Tibial artery (tissue), 4 donors: ENCODE measurements at regions not wholly inside any gene's neighbourhood (a gene's known extent, or its start where the extent isn't known, plus 50 kb on each side); places are given as distances from the start of the nearest gene placed in this dataset.

ENCODE experiments used
- DNase-seq, 2 donors: peaks; one replicate each; pipeline ENCODE4 v3.0.0-alpha.2; 2019
- H3K27ac ChIP-seq, 2 donors: fragments of 200-600 bp; sonication (generic) in 1 of 2; 1 replicate in 1 of 2; 2 replicates in 1 of 2; pipeline ENCODE4 v1.5.1; 2018 to 2019; ENCODE audit warnings: mild to moderate bottlenecking in 1 of 2
- H3K27me3 ChIP-seq, 2 donors: fragments of 200-600 bp; sonication (generic) in 1 of 2; one replicate each; pipeline versions ENCODE4 v1.5.1 to v1.6.0; 2016 to 2019
- H3K36me3 ChIP-seq, 3 donors: fragments of 200-600 bp; sonication (generic) in 2 of 3; one replicate each; pipeline ENCODE4 v1.5.1; 2016 to 2019; ENCODE audit warnings: mild to moderate bottlenecking in 2 of 3
- H3K4me1 ChIP-seq, 4 donors: fragments of 200-600 bp; sonication (generic) in 2 of 4; 1 replicate in 3 of 4; 2 replicates in 1 of 4; pipeline ENCODE4 v1.5.1; 2016 to 2019
- H3K4me3 ChIP-seq, 2 donors: fragments of 200-600 bp; sonication (generic) in 1 of 2; 1 replicate in 1 of 2; 2 replicates in 1 of 2; pipeline ENCODE4 v1.5.1; 2018 to 2019; ENCODE audit warnings: mild to moderate bottlenecking in 2 of 2
- H3K9me3 ChIP-seq, 3 donors: fragments of 200-600 bp; sonication (generic) in 1 of 3; one replicate each; pipeline ENCODE4 v1.5.1; 2016 to 2019
- CTCF ChIP-seq, 2 experiments: fragments of 200-600 bp in 1 of 2; fragments of 450-650 bp in 1 of 2; IDR thresholded peaks; one replicate each; pipeline ENCODE4 v1.5.1; 2017 to 2019; ENCODE audit warnings: antibody characterized with exemption in 2 of 2, mild to moderate bottlenecking in 1 of 2, moderate library complexity in 1 of 2
- intact Hi-C: fragments of 100-400 bp; cut with DNase I; formaldehyde crosslinking; loops from one replicate; pipeline ENCODE4 v1.15.0; 2023; ENCODE audit warnings: low total_unique reads

DNA sequence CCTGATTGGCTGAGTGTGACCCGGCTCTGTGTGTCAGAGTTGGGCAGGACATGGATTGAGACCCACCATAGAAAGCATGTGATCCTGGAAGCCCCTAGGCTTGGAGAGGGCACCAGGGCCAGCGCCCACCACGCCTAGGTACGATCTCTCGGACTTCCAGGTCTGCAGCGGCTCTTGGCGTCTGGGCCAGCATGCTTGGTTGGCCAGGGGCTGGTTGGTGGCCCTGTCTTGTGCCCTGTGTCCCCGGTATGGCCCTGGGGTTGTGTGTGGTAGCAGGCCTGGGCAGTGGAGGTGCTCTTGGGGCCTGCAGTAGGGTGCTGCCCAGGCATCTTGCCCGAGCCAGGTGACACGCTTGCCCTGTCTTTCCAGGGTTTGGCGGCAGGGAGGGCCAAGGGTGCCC lies 210.6 kb downstream of the UBE3A start:
- peaks cover 0 to 34% (median 13%) of the 10 kb centered on the region in 3 donors for H3K9me3 ChIP-seq

DNA sequence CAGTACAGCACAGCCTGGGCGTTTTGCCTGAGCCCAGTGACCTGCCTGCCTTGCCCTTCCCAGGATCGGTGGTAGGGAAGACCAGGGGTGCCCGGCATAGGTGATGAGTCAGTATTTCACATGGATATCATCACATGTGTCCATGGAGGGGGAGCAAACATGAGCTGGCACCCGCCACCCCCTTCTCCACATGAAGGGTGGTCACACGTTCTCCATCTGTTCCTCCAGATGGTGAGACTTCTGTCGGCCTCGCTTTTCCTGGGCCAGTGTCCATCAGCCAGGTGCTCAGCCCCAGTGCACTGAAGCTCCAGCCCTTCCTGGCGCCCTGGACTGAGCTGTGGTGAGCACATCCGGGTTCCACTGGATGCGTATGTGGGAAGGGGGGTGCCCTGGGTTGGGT lies 208.4 kb downstream of the UBE3A start:
- Histone ChIP-seq H3K4me3 (no peak overlapping the region), H3K9me3 (peaks cover 0 to 44% (median 7%) of the 10 kb centered on the region in 3 donors), H3K27me3 (no peaks in the 10 kb centered on the region), H3K27ac (no peak overlapping the region), H3K36me3 (no peaks in the 10 kb centered on the region), H3K4me1 (no peaks in the 10 kb centered on the region)
- no peak for TF ChIP-seq CTCF (IDR thresholded peaks at IDR 0.05)
- DNase-seq: no peak
- intact Hi-C loops: no loop called here

More for the DNA sequence above, 210.6 kb downstream of the UBE3A start:
- H3K27me3 ChIP-seq: no peaks in the 10 kb centered on the region
- no peaks in the 10 kb centered on the region for H3K4me1 ChIP-seq
- DNase-seq: no peak
- no peaks in the 10 kb centered on the region for H3K36me3 ChIP-seq
- H3K27ac ChIP-seq: no peak overlapping the region
- intact Hi-C loops: no loop called here
- no peak overlapping the region for H3K4me3 ChIP-seq
- no peak for TF ChIP-seq CTCF (IDR thresholded peaks at IDR 0.05)

GRCh38 chr15:25233766-25234350 lies 205.0 kb downstream of the UBE3A start:
- Histone ChIP-seq H3K27ac (no peak overlapping the region), H3K27me3 (no peaks in the 10 kb centered on the region), H3K4me1 (no peaks in the 10 kb centered on the region), H3K9me3 (peaks cover 0 to 50% (median 30%) of the 10 kb centered on the region in 3 donors), H3K36me3 (no peaks in the 10 kb centered on the region), H3K4me3 (no peak overlapping the region)
- TF ChIP-seq CTCF (IDR thresholded peaks at IDR 0.05): no peak
- no peak for DNase-seq
- intact Hi-C loops: no loop called here

GRCh38 chr15:25234831-25235230 lies 204.0 kb downstream of the UBE3A start:
- TF ChIP-seq CTCF (IDR thresholded peaks at IDR 0.05): no peak
- Histone ChIP-seq H3K4me3 (no peak overlapping the region), H3K36me3 (no peaks in the 10 kb centered on the region), H3K4me1 (no peaks in the 10 kb centered on the region), H3K9me3 (peaks cover 0 to 50% (median 27%) of the 10 kb centered on the region in 3 donors), H3K27me3 (no peaks in the 10 kb centered on the region), H3K27ac (no peak overlapping the region)
- intact Hi-C loops: no loop called here
- DNase-seq: no peak

DNA sequence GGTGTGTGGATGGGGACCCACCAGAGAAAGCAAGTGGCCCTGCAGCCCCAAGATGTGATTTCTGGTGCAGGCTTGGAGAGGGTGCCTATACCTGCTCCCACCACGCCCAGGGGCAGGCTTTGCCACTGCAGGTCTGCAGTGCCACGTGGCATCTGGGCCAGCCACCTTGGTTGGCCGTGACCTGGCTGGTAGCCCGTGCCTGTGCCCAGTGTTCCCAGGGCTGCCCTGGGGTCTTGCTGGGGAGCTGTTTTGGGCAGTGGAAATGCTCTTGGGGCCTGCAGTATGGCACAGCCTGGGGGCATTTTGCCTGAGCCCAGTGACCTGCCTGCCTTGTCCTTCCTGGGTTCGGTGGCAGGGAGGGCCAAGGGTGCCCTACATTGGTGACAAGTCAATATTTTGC lies 203.4 kb downstream of the UBE3A start:
- Histone ChIP-seq H3K27ac (no peak overlapping the region), H3K9me3 (peaks cover 0 to 49% (median 29%) of the 10 kb centered on the region in 3 donors), H3K27me3 (no peaks in the 10 kb centered on the region), H3K4me3 (no peak overlapping the region), H3K4me1 (no peaks in the 10 kb centered on the region), H3K36me3 (no peaks in the 10 kb centered on the region)
- intact Hi-C loops: no loop called here
- no peak for DNase-seq
- no peak for TF ChIP-seq CTCF (IDR thresholded peaks at IDR 0.05)
